Ectodermal cell (in vitro differentiated cells): ENCODE measurements at regions not wholly inside any gene's neighbourhood (a gene's known extent, or its start where the extent isn't known, plus 50 kb on each side); places are given as distances from the start of the nearest gene placed in this dataset.
"Not testable (repeated sequence)": the region's sequence is repeated elsewhere in the genome, so short reads cannot be mapped to it uniquely, and the experiment has no call there.

ENCODE experiments used
- H3K27ac ChIP-seq: 2 replicates; pipeline ENCODE4 v1.7.0; 2013; ENCODE audit warnings: mild to moderate bottlenecking, low read depth, low read length; ENCODE audit not compliant: insufficient read depth, poor library complexity, severe bottlenecking
- H3K27me3 ChIP-seq: 2 replicates; pipeline ENCODE4 v1.7.0; 2013; ENCODE audit warnings: mild to moderate bottlenecking, low read length; ENCODE audit not compliant: insufficient read depth, control insufficient read depth, poor library complexity, severe bottlenecking
- H3K36me3 ChIP-seq: one replicate; pipeline ENCODE4 v1.7.0; 2013; ENCODE audit warnings: low read length; ENCODE audit not compliant: control insufficient read depth, insufficient read depth
- H3K4me1 ChIP-seq: one replicate; pipeline ENCODE4 v1.7.0; 2013; ENCODE audit warnings: low read length; ENCODE audit not compliant: control insufficient read depth, insufficient read depth
- H3K4me3 ChIP-seq: 2 replicates; pipeline ENCODE4 v1.7.0; 2013; ENCODE audit warnings: low read depth, low read length, control low read depth; ENCODE audit not compliant: insufficient read depth
- H3K9me3 ChIP-seq: 2 replicates; pipeline ENCODE4 v1.7.0; 2013; ENCODE audit warnings: mild to moderate bottlenecking, low read length, moderate library complexity; ENCODE audit not compliant: control insufficient read depth
- WGBS, 2 experiments: methylation state at CpG; one replicate each; pipeline ENCODE4 v1.1.7; 2013; ENCODE audit warnings: missing lambda C conversion rate in 2 of 2; 5-methylcytosine and 5-hydroxymethylcytosine counted together

DNA sequence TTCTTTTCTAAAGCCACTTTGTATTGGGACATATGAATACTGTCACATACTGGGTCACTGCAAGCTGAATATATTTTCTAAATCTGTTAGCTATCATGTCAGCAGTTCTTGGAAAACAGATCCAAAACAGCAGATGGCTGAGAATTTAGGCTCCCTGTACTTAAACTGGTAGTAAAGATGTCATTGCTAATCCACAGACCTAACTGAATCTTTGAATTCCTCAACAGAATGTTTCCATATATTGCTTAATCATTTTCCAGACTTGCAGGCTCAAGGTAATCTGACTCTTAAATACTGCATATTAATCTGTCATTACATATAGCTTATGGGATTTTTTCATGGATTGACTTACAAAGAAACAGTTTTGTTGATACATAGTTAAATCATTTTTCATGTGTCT lies 639.0 kb upstream of the KLHL1 start:
- Histone ChIP-seq H3K27me3 (no peaks in the 10 kb centered on the region), H3K36me3 (no peaks in the 10 kb centered on the region), H3K9me3 (no peaks in the 10 kb centered on the region), H3K27ac (no peak overlapping the region), H3K4me1 (no peaks in the 10 kb centered on the region), H3K4me3 (no peak overlapping the region)

GRCh38 chr13:70746469-70746868 lies 638.2 kb upstream of the KLHL1 start:
- not testable (repeated sequence) for H3K9me3 ChIP-seq, H3K27ac ChIP-seq, H3K4me3 ChIP-seq, H3K27me3 ChIP-seq, H3K36me3 ChIP-seq, H3K4me1 ChIP-seq
- 93 to 96% methylated on average over 6 of the region's 6 CpGs for WGBS, 2 experiments

DNA sequence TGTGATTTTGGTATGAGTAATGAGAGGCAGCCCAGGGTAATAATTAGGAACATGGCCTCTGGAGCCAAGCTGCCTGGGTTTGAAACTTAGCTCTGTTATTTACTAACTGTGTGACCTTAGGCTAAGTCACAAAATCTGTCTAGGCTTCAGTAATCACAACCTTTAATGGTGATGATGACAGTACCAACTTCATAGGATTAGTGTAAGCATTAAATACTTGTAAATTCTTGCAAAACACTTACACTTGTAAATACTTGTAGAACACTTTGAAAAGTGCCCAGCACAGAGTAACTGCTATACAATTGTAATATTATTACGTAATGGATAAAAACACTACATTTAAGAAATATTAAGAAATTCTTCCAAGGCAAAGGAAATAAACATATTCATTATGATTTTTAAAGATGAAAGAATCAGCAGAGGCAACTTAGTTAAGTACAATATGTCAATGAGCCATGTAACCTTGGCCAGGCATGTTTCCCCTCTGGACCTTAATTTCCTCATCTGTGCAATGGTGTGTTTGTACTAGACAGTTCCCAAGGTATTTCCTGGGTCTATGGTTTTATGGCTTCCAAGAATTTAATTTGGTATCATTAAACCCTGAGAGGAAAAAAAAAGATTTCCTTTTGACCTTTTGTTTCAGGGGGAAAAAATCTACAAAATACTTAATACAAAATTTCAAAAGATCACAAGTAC lies 628.5 kb upstream of the KLHL1 start:
- H3K36me3 ChIP-seq, result no peaks in the 10 kb centered on the region

DNA sequence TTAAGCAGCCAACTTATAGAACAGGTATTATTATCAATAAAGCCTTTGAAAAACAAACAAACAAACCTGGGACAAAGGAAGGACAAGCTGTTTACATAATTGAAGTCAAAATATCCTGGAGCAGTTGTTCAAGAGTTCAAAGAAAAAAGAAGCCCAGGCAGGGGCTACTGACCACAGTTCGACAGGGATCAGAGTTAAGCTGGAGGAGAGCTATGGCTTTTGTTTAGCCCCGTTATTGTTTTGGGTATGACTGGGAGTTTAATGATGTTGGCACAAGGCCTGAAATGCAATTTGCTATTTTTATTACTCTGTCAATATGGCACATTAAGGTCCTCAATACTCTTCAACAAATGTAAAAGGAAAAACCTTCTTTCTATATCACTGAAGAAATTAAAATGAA lies 624.4 kb upstream of the KLHL1 start:
- Histone ChIP-seq H3K4me3 (no peak overlapping the region), H3K27ac (no peak overlapping the region), H3K9me3 (no peaks in the 10 kb centered on the region), H3K36me3 (no peaks in the 10 kb centered on the region), H3K27me3 (no peaks in the 10 kb centered on the region), H3K4me1 (no peaks in the 10 kb centered on the region)
- 45 to 53% methylated on average over 2 of the region's 2 CpGs for WGBS, 2 experiments

More for the DNA sequence above, 628.5 kb upstream of the KLHL1 start:
- Histone ChIP-seq H3K9me3 (no peaks in the 10 kb centered on the region), H3K27ac (no peak overlapping the region), H3K4me3 (no peak overlapping the region), H3K27me3 (no peaks in the 10 kb centered on the region), H3K4me1 (no peaks in the 10 kb centered on the region)
- WGBS, 2 experiments, result no CpG with 5 or more reads among the region's 1 CpG

- Histone ChIP-seq H3K9me3 (no peaks in the 10 kb centered on the region), H3K4me1 (no peaks in the 10 kb centered on the region), H3K4me3 (no peak overlapping the region), H3K27me3 (no peaks in the 10 kb centered on the region), H3K36me3 (no peaks in the 10 kb centered on the region), H3K27ac (no peak overlapping the region)
- WGBS, 2 experiments, result 0% methylated on average over 1 of the region's 2 CpGs; no CpG with 5 or more reads in 1 of the 2 experiments
Measured at GRCh38 chr13:70729369-70729768, 621.1 kb upstream of the KLHL1 start.

DNA sequence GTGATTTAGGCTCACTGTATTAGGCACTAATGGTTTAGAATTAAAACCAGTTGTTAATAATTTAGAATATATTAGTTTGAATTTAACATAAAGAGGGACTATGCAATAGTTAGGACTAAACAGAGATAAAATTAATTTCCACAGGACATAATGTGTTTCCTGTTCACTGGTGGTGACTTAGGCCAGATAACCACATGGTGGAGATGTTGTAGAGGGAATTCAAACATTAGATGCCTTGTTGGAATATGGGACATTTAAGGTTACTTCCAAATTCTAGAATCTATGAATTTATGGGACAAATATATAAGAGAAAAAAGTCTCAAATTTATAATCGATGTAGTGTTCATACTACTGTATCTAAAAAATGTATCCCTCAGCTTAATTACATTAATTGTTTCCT lies 615.5 kb upstream of the KLHL1 start:
- no peaks in the 10 kb centered on the region for H3K36me3 ChIP-seq
- no peak overlapping the region for H3K4me3 ChIP-seq
- no peaks in the 10 kb centered on the region for H3K4me1 ChIP-seq
- no CpG with 5 or more reads among the region's 1 CpG for WGBS, 2 experiments
- H3K9me3 ChIP-seq, result no peaks in the 10 kb centered on the region
- H3K27ac ChIP-seq, result no peak overlapping the region
- no peaks in the 10 kb centered on the region for H3K27me3 ChIP-seq

DNA sequence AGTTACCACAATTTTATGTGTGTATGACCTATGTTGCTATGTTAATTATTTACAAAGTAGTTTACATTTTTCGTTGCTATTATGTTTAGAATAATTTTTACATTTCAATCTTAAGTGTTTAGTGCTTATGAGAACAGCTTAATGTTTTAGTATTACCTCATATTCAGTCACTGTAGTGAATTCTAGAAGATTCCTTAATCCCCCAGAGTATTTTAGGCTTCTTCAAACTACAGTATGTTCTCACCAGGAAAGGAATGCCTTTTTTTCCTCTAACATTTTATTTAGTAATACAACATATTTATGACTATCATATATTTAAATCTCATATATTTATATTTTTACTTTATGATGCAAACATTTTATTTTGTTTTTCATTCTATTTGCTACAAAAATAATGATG lies 612.1 kb upstream of the KLHL1 start:
- WGBS, 2 experiments, result no CpG with 5 or more reads among the region's 1 CpG
- H3K36me3 ChIP-seq, result no peaks in the 10 kb centered on the region
- no peaks in the 10 kb centered on the region for H3K9me3 ChIP-seq
- H3K27ac ChIP-seq, result no peak overlapping the region
- no peaks in the 10 kb centered on the region for H3K27me3 ChIP-seq
- H3K4me3 ChIP-seq, result no peak overlapping the region
- no peaks in the 10 kb centered on the region for H3K4me1 ChIP-seq

GRCh38 chr13:70714993-70715392 lies 606.7 kb upstream of the KLHL1 start:
- H3K9me3 ChIP-seq, result no peaks in the 10 kb centered on the region
- 75% methylated on average over 1 of the region's 1 CpG; no CpG with 5 or more reads in 1 of the 2 experiments for WGBS, 2 experiments

DNA sequence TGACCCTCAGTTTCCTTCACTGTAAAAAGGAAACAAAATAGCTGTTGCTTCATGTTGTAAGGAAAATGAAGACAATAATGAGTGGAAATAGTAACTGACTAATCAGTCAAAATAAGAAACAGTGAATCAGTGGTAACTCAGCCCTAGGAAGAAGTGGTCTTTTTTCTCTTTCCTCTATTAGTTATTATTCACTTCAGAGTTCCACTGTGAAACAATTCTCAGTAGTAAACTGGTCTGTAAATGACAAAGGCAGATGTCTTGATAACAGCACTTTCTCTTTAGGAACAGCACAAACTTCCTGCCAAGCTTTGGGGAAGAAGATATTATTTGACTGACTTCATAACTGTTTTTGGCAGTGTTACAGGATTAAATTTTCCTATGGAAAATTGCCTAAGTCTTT lies 600.5 kb upstream of the KLHL1 start:
- H3K4me3 ChIP-seq, result no peak overlapping the region
- no peak overlapping the region for H3K27ac ChIP-seq
- H3K9me3 ChIP-seq, result no peaks in the 10 kb centered on the region
- no peaks in the 10 kb centered on the region for H3K36me3 ChIP-seq
- no peaks in the 10 kb centered on the region for H3K27me3 ChIP-seq
- H3K4me1 ChIP-seq, result no peaks in the 10 kb centered on the region

More at GRCh38 chr13:70714993-70715392, 606.7 kb upstream of the KLHL1 start:
- Histone ChIP-seq H3K4me1 (no peaks in the 10 kb centered on the region), H3K36me3 (no peaks in the 10 kb centered on the region), H3K27ac (no peak overlapping the region), H3K27me3 (no peaks in the 10 kb centered on the region), H3K4me3 (no peak overlapping the region)

DNA sequence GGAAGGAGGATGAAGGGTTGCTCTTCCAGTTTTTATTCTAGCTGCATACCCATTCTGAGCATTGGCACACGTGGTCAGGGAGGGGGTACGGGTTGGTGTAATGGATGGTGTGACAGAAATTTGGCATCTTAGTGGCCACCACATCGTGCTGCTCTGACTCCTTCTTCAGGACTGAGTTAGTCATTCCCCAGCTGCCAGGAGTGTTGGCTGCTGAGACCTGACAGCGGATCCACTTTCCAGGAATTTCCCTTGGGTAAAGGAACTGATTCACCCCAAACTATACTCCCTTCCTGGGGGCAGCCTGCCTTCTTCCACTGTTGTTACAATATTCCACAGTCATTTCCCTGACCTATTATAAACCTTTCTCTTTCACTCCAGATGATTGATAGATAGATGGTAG lies 595.5 kb upstream of the KLHL1 start:
- Histone ChIP-seq H3K4me3 (no peak overlapping the region), H3K27me3 (no peaks in the 10 kb centered on the region), H3K9me3 (no peaks in the 10 kb centered on the region), H3K4me1 (no peaks in the 10 kb centered on the region), H3K27ac (no peak overlapping the region), H3K36me3 (no peaks in the 10 kb centered on the region)
- 85 to 89% methylated on average over 4 of the region's 4 CpGs for WGBS, 2 experiments
